ENCODE measurements at regions not wholly inside any gene's neighbourhood (a gene's known extent, or its start where the extent isn't known, plus 50 kb on each side); places are given as distances from the start of the nearest gene placed in this dataset.
"Not testable (repeated sequence)": the region's sequence is repeated elsewhere in the genome, so short reads cannot be mapped to it uniquely, and the experiment has no call there.

- Histone ChIP-seq H3K4me2 (ENCODE audit: low read length) (no peak overlapping the region), H3K79me2 (ENCODE audit: low read length) (no peaks in the 10 kb centered on the region), H3K27ac (ENCODE audit: low read length) (no peak overlapping the region), H3K9ac (ENCODE audit: low read length) (no peak overlapping the region), H3K4me1 (ENCODE audit: insufficient read depth, low read length) (no peaks in the 10 kb centered on the region), H3K36me3 (ENCODE audit: low read depth, low read length) (no peaks in the 10 kb centered on the region), H3K4me3 (ENCODE audit: low read length) (no peak overlapping the region), H2AFZ (ENCODE audit: low read length) (no peak overlapping the region), H3K9me3 (ENCODE audit: low read length) (no peaks in the 10 kb centered on the region), H3K9me2 (replicated peaks; ENCODE audit: low read length) (no peaks in the 10 kb centered on the region), H4K20me1 (ENCODE audit: low read length) (no peaks in the 10 kb centered on the region), H3K27me3 (ENCODE audit: low read length) (no peaks in the 10 kb centered on the region), H3F3A (ENCODE audit: low read length, unreplicated experiment) (no peaks in the 10 kb centered on the region)
- no peak for ATAC-seq
- POLR2A ChIA-PET (ENCODE audit: unreplicated experiment) = no interaction called here
- intact Hi-C loops (cut with micrococcal nuclease) = no loop called here
- TF ChIP-seq EZH2 (IDR thresholded peaks at IDR 0.05; ENCODE audit: low read length, unreplicated experiment) (no peak), EZH2phosphoT487 (IDR thresholded peaks at IDR 0.05; ENCODE audit: borderline replicate concordance, low read length) (no peak)
- TF ChIP-seq, protein P1, sequence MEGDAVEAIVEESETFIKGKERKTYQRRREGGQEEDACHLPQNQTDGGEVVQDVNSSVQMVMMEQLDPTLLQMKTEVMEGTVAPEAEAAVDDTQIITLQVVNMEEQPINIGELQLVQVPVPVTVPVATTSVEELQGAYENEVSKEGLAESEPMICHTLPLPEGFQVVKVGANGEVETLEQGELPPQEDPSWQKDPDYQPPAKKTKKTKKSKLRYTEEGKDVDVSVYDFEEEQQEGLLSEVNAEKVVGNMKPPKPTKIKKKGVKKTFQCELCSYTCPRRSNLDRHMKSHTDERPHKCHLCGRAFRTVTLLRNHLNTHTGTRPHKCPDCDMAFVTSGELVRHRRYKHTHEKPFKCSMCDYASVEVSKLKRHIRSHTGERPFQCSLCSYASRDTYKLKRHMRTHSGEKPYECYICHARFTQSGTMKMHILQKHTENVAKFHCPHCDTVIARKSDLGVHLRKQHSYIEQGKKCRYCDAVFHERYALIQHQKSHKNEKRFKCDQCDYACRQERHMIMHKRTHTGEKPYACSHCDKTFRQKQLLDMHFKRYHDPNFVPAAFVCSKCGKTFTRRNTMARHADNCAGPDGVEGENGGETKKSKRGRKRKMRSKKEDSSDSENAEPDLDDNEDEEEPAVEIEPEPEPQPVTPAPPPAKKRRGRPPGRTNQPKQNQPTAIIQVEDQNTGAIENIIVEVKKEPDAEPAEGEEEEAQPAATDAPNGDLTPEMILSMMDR (conservative IDR thresholded peaks at IDR 0.05; ENCODE audit: low read depth, low read length) = no peak
- no peak for DNase-seq
- no TSS peak for BruUV-seq (replicated peaks)
- CTCF ChIA-PET = no interaction called here
These were observed 59.6 kb upstream of the MAN2A1 start for GRCh38 chr5:109630093-109630492.

GRCh38 chr5:109628591-109628990 lies 61.1 kb upstream of the MAN2A1 start:
- no peaks in the 10 kb centered on the region for H3K36me3 ChIP-seq (ENCODE audit: low read depth, low read length)
- no peak overlapping the region for H3K4me2 ChIP-seq (ENCODE audit: low read length)
- H3K27me3 ChIP-seq (ENCODE audit: low read length) = no peaks in the 10 kb centered on the region
- H3K9me3 ChIP-seq (ENCODE audit: low read length) = no peaks in the 10 kb centered on the region
- intact Hi-C loops (cut with micrococcal nuclease) = no loop called here
- no peak overlapping the region for H2AFZ ChIP-seq (ENCODE audit: low read length)
- POLR2A ChIA-PET (ENCODE audit: unreplicated experiment) = no interaction called here
- BruUV-seq (replicated peaks) = no TSS peak
- no peak overlapping the region for H3K4me3 ChIP-seq (ENCODE audit: low read length)
- H3K9me2 ChIP-seq (replicated peaks; ENCODE audit: low read length) = no peaks in the 10 kb centered on the region
- H3K27ac ChIP-seq (ENCODE audit: low read length) = no peak overlapping the region
- no peaks in the 10 kb centered on the region for H4K20me1 ChIP-seq (ENCODE audit: low read length)
- no peak overlapping the region for H3K9ac ChIP-seq (ENCODE audit: low read length)
- H3F3A ChIP-seq (ENCODE audit: low read length, unreplicated experiment) = no peaks in the 10 kb centered on the region
- no peak for TF ChIP-seq EZH2phosphoT487 (IDR thresholded peaks at IDR 0.05; ENCODE audit: borderline replicate concordance, low read length)
- no peak for TF ChIP-seq EZH2 (IDR thresholded peaks at IDR 0.05; ENCODE audit: low read length, unreplicated experiment)
- TF ChIP-seq, protein P1 (conservative IDR thresholded peaks at IDR 0.05; ENCODE audit: low read depth, low read length) = no peak
- no peak for ATAC-seq
- CTCF ChIA-PET = no interaction called here
- H3K4me1 ChIP-seq (ENCODE audit: insufficient read depth, low read length) = no peaks in the 10 kb centered on the region
- no peak for DNase-seq
- H3K79me2 ChIP-seq (ENCODE audit: low read length) = no peaks in the 10 kb centered on the region

DNA sequence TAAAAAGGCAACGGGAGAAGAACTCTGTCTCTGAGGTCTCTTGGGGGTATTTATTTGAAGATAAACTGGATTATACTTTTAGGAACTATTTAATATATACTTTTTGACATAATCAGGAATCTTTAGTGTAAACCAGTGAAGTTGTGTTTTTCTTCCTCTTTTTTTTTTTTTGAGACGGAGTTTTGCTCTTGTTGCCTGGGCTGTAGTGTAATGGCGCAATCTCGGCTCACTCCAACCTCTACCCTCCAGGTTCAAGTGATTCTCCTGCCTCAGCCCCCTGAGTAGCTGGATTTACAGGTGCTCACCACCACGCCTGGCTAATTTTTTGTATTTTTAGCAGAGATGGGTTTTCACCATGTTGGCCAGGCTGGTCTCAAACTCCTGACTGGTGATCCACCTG lies 68.5 kb upstream of the MAN2A1 start:
- H4K20me1 ChIP-seq (ENCODE audit: low read length); POLR2A ChIA-PET (ENCODE audit: unreplicated experiment); H3K4me2 ChIP-seq (ENCODE audit: low read length); H3K9me3 ChIP-seq (ENCODE audit: low read length); H3K9me2 ChIP-seq (replicated peaks; ENCODE audit: low read length); BruUV-seq (replicated peaks); H3F3A ChIP-seq (ENCODE audit: low read length, unreplicated experiment); CTCF ChIA-PET; H3K4me3 ChIP-seq (ENCODE audit: low read length); H3K27ac ChIP-seq (ENCODE audit: low read length); H3K79me2 ChIP-seq (ENCODE audit: low read length); H3K9ac ChIP-seq (ENCODE audit: low read length); intact Hi-C loops (cut with micrococcal nuclease); H3K4me1 ChIP-seq (ENCODE audit: insufficient read depth, low read length); H2AFZ ChIP-seq (ENCODE audit: low read length); H3K27me3 ChIP-seq (ENCODE audit: low read length); DNase-seq; ATAC-seq; H3K36me3 ChIP-seq (ENCODE audit: low read depth, low read length): not testable (repeated sequence)

Data from PC-3 (cell line).